ACC112 (cell line): ENCODE measurements at regions not wholly inside any gene's neighbourhood (a gene's known extent, or its start where the extent isn't known, plus 50 kb on each side); places are given as distances from the start of the nearest gene placed in this dataset.
"Not testable (repeated sequence)": the region's sequence is repeated elsewhere in the genome, so short reads cannot be mapped to it uniquely, and the experiment has no call there.

Source experiments
- H2AFZ ChIP-seq: fragments of 200-600 bp; sonication (generic); one replicate; pipeline ENCODE4 v1.6.0; 2017; ENCODE audit warnings: antibody characterized with exemption, low read length; ENCODE audit not compliant: unreplicated experiment
- H3K27ac ChIP-seq: fragments of 200-600 bp; sonication (generic); 2 replicates; pipeline ENCODE4 v1.5.1; 2014; ENCODE audit warnings: low read depth, mild to moderate bottlenecking, antibody characterized with exemption, low read length, moderate library complexity
- H3K27me3 ChIP-seq: fragments of 200-600 bp; sonication (generic); 2 replicates; pipeline ENCODE4 v1.6.1; 2014; ENCODE audit warnings: mild to moderate bottlenecking, antibody characterized with exemption, low read length, moderate library complexity, mixed read lengths; ENCODE audit not compliant: insufficient read depth
- H3K36me3 ChIP-seq: fragments of 200-600 bp; sonication (generic); 2 replicates; pipeline ENCODE4 v1.6.1; 2016; ENCODE audit warnings: mild to moderate bottlenecking, antibody characterized with exemption, low read length, moderate library complexity, mixed read lengths; ENCODE audit not compliant: insufficient read depth
- H3K4me1 ChIP-seq: fragments of 200-600 bp; sonication (generic); one replicate; pipeline ENCODE4 v1.6.1; 2016; ENCODE audit warnings: low read length, mixed read lengths; ENCODE audit not compliant: insufficient read depth, unreplicated experiment, control insufficient read depth
- H3K4me3 ChIP-seq: fragments of 200-600 bp; sonication (generic); 2 replicates; pipeline ENCODE4 v1.5.1; 2014; ENCODE audit warnings: mild to moderate bottlenecking, low read depth, low read length
- H3K79me2 ChIP-seq: fragments of 200-600 bp; sonication (generic); one replicate; pipeline ENCODE4 v1.6.0; 2016; ENCODE audit warnings: low read length; ENCODE audit not compliant: control insufficient read depth, unreplicated experiment, insufficient read depth

DNA sequence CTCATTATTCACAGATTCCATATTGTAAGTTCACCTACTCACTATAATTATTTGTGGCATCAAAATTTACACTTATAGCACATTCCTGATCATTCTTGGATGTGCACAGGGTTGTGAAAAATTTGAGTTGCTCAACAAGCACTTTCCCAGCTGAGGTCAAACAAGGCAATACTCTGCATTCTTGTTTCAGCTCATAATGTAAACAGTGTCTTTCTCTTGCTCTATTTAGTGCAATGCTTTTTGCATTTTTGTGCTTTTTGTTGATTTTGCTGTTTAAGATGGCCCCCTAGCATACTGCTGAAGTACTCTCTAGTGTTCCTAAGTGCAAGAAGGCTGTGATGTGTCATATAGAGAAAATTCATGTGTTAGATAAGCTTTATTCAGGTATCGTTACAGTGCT lies 66.7 kb upstream of the TNIK start:
- Histone ChIP-seq H2AFZ (no peak overlapping the region), H3K4me1 (peaks cover 39% of the 10 kb centered on the region), H3K27ac (no peak overlapping the region), H3K27me3 (no peaks in the 10 kb centered on the region), H3K36me3 (no peaks in the 10 kb centered on the region), H3K4me3 (no peak overlapping the region), H3K79me2 (no peaks in the 10 kb centered on the region)

DNA sequence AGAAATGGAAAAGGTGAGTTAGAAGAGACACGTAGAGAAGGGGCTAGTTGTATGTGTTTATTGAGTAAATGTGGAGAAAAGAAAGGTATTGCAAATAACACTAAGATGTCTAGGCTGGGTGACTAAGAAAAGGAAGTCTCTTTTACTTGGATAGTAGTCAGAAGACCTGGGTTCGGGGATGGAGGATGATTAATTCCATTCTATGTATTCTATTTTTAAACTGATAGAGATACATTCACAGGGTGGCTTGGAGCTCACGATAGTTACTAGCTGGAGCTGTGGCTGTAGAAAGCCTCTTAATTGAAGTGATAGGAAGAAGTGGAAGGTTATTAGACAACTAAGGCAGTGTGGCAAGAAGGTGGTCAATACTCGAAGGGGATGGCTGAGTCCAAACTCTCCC lies 65.9 kb upstream of the TNIK start:
- Histone ChIP-seq H3K4me1 (peaks cover 39% of the 10 kb centered on the region), H3K27ac (peak overlapping the region; percentile 47), H2AFZ (peak overlapping the region; percentile 44)

DNA sequence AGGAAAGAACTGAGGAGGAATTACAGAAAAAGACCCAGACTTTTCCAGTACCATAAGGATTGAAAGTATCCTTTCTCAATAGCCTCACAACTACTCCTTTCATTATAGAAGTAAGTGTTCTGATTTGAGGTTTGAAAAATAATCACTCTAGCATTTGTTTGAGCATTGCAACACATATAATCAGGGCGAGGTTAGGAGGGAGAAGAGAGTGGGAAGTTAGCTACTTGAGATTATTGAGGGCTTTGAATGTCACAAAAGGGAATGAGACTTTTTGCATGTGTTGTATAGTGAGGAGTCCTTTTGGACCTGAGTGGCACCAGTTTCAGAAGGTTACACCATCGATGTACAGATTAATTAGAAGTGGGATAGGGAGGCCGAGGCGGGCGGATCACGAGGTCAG lies 65.2 kb upstream of the TNIK start:
- no peaks in the 10 kb centered on the region for H3K36me3 ChIP-seq
- no peak overlapping the region for H2AFZ ChIP-seq
- no peak overlapping the region for H3K4me3 ChIP-seq
- H3K4me1 ChIP-seq = peaks cover 39% of the 10 kb centered on the region
- no peak overlapping the region for H3K27ac ChIP-seq
- no peaks in the 10 kb centered on the region for H3K27me3 ChIP-seq
- no peaks in the 10 kb centered on the region for H3K79me2 ChIP-seq

More for the DNA sequence above, 65.9 kb upstream of the TNIK start:
- Histone ChIP-seq H3K27me3 (no peaks in the 10 kb centered on the region), H3K79me2 (no peaks in the 10 kb centered on the region), H3K4me3 (no peak overlapping the region), H3K36me3 (no peaks in the 10 kb centered on the region)

DNA sequence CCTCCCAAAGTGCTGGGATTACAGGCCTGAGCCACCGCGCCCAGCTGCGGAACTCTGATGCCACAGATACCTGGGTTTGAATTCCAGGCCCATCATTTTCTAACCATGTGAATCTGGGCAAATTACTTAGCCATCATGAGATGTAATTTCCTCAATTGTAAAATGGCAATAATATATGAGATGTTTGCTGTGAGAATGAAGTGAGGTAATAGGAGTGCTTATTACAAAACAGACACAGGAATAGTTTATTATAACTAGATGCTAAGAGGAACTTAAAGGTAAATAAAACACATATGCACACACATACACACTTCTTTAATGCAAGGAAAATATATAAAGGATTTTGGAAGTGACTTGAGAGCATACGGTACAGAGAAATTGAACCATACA lies 64.7 kb upstream of the TNIK start:
- no peak overlapping the region for H3K27ac ChIP-seq
- no peak overlapping the region for H2AFZ ChIP-seq
- H3K4me3 ChIP-seq = no peak overlapping the region
- H3K4me1 ChIP-seq = peaks cover 39% of the 10 kb centered on the region
- no peaks in the 10 kb centered on the region for H3K36me3 ChIP-seq
- H3K27me3 ChIP-seq = no peaks in the 10 kb centered on the region
- H3K79me2 ChIP-seq = no peaks in the 10 kb centered on the region

GRCh38 chr3:171522651-171523050 lies 62.4 kb upstream of the TNIK start:
- no peaks in the 10 kb centered on the region for H3K79me2 ChIP-seq
- no peaks in the 10 kb centered on the region for H3K27me3 ChIP-seq
- H3K36me3 ChIP-seq = no peaks in the 10 kb centered on the region
- H3K27ac ChIP-seq = no peak overlapping the region
- H3K4me1 ChIP-seq = peaks cover 34% of the 10 kb centered on the region
- H3K4me3 ChIP-seq = no peak overlapping the region
- H2AFZ ChIP-seq = no peak overlapping the region

DNA sequence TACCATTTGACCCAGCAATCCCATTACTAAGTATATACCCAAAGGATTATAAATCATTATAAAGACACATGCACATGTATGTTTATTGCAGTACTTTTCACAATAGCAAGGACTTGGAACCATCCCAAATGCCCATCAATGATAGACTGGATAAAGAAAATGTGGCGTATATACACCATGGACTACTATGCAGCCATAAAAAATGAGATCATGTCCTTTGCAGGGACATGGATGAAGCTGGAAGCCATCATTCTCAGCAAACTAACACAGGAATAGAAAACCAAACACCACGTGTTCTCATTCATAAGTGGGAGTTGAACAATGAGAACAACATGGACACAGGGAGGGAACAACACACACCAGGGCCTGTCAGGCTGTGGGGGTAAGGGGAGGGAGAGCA lies 59.2 kb upstream of the TNIK start:
- peaks cover 12% of the 10 kb centered on the region for H3K4me1 ChIP-seq
- not testable (repeated sequence) for H3K79me2 ChIP-seq, H3K27me3 ChIP-seq, H3K27ac ChIP-seq, H3K36me3 ChIP-seq, H2AFZ ChIP-seq, H3K4me3 ChIP-seq

DNA sequence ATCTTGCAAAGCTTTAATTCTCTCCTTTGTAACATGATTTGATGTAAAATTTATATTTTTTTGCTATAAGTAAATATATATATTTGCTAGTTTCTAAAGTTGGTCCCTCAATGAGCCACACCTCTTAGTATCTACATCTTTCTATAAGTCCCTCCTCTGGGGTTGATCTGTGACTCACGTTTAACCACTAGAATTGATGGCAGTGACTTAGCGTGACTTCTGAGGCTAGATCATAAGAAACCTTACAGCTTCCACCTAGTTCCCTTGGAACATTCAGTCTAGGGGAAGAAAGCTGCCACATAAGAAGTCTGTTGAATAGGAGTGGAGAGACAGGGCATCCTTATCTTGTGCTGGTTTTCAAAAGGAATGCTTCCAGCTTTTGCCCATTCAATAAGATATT lies 56.6 kb upstream of the TNIK start:
- no peak overlapping the region for H3K4me3 ChIP-seq
- no peaks in the 10 kb centered on the region for H3K79me2 ChIP-seq
- no peaks in the 10 kb centered on the region for H3K27me3 ChIP-seq
- no peak overlapping the region for H3K27ac ChIP-seq
- H2AFZ ChIP-seq = no peak overlapping the region
- H3K36me3 ChIP-seq = no peaks in the 10 kb centered on the region
- H3K4me1 ChIP-seq = no peaks in the 10 kb centered on the region

- no peak overlapping the region for H3K4me3 ChIP-seq
- no peaks in the 10 kb centered on the region for H3K4me1 ChIP-seq
- H3K27me3 ChIP-seq = no peaks in the 10 kb centered on the region
- no peaks in the 10 kb centered on the region for H3K36me3 ChIP-seq
- no peaks in the 10 kb centered on the region for H3K79me2 ChIP-seq
- H2AFZ ChIP-seq = no peak overlapping the region
- no peak overlapping the region for H3K27ac ChIP-seq
These were observed 54.3 kb upstream of the TNIK start for GRCh38 chr3:171514466-171514865.

DNA sequence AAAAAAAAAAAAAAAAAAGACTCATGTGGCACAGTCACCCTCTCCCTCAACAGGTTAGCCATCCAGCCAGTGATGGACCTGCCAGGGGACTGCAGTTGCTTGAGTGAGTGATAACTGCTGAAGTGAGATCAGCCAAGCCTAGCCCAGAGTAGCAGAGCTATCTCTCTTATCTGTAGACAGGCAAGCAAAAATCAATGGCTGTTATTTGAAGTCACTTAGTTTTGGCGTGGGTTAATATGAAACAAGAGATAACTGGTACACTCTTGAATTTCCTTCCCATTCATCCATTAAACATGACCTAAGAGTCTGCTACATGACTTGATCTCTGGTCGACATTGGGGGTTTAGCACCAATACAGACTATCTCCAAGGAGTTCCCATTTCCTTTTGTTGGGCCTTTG lies 51.2 kb upstream of the TNIK start:
- Histone ChIP-seq H2AFZ (no peak overlapping the region), H3K27ac (no peak overlapping the region), H3K4me1 (peaks cover 9% of the 10 kb centered on the region), H3K36me3 (no peaks in the 10 kb centered on the region), H3K79me2 (no peaks in the 10 kb centered on the region), H3K27me3 (no peaks in the 10 kb centered on the region), H3K4me3 (no peak overlapping the region)
